Naive thymus-derived CD4-positive, alpha-beta T cell (primary cell): ENCODE measurements at regions not wholly inside any gene's neighbourhood (a gene's known extent, or its start where the extent isn't known, plus 50 kb on each side); places are given as distances from the start of the nearest gene placed in this dataset.
"Not testable (repeated sequence)": the region's sequence is repeated elsewhere in the genome, so short reads cannot be mapped to it uniquely, and the experiment has no call there.

ENCODE experiments used
- ATAC-seq: fragments of 150-1000 bp; cut with Tn5 transposase; 2 replicates; pipeline ENCODE4 v1.10.0; 2021; ENCODE audit warnings: mild to moderate bottlenecking, moderate library complexity
- CTCF ChIA-PET: fragments of 350-600 bp; sonication (Branson Sonifier 250); formaldehyde crosslinking; loops from one replicate; lab custom pipeline; 2021; ENCODE audit warnings: antibody characterized with exemption; lab: Charles Lee
- POLR2A ChIA-PET: fragments of 350-600 bp; sonication (Branson Sonifier 250); formaldehyde crosslinking; loops from one replicate; lab custom pipeline; 2021; ENCODE audit warnings: antibody characterized with exemption, inconsistent platforms; lab: Charles Lee
- DNase-seq, 9 donors: peaks; one replicate each; pipeline versions ENCODE4 v3.0.0 to v3.0.0-alpha.2; 2020 to 2022; ENCODE audit warnings: mixed read lengths in 1 of 9
- H3K27ac ChIP-seq: one replicate; pipeline ENCODE4 v1.7.0; 2013; ENCODE audit warnings: mild to moderate bottlenecking, low read depth, low read length, moderate library complexity
- H3K27me3 ChIP-seq, 2 donors: one replicate each; pipeline ENCODE4 v1.7.0; 2013; ENCODE audit warnings: low read length in 2 of 2, mild to moderate bottlenecking in 2 of 2, moderate library complexity in 2 of 2; ENCODE audit not compliant: control insufficient read depth in 2 of 2, insufficient read depth in 2 of 2
- H3K36me3 ChIP-seq, 3 experiments: 1 replicate in 2 of 3; 2 replicates in 1 of 3; pipeline ENCODE4 v1.7.0; 2013; ENCODE audit warnings: low read length in 3 of 3, mild to moderate bottlenecking in 3 of 3, moderate library complexity in 1 of 3; ENCODE audit not compliant: insufficient read depth in 3 of 3, control insufficient read depth in 2 of 3
- H3K4me1 ChIP-seq, 2 donors: one replicate each; pipeline ENCODE4 v1.7.0; 2013; ENCODE audit warnings: low read length in 2 of 2, mild to moderate bottlenecking in 2 of 2, moderate library complexity in 1 of 2; ENCODE audit not compliant: control insufficient read depth in 2 of 2, insufficient read depth in 2 of 2
- H3K4me3 ChIP-seq: 2 replicates; pipeline ENCODE4 v1.7.0; 2013; ENCODE audit warnings: mild to moderate bottlenecking, low read length
- H3K9me3 ChIP-seq, 3 experiments: 1 replicate in 2 of 3; 2 replicates in 1 of 3; pipeline ENCODE4 v1.7.0; 2013; ENCODE audit warnings: low read length in 3 of 3; ENCODE audit not compliant: control insufficient read depth in 2 of 3
- H3K27ac Mint-ChIP-seq, 9 donors: one replicate each; pipeline ENCODE4 v1.8.0; 2020 to 2022; ENCODE audit warnings: mixed read lengths in 9 of 9, mild to moderate bottlenecking in 8 of 9, moderate library complexity in 5 of 9, inconsistent platforms in 2 of 9
- H3K27me3 Mint-ChIP-seq, 5 donors: one replicate each; pipeline ENCODE4 v1.8.0; 2021 to 2022; ENCODE audit warnings: mixed read lengths in 5 of 5, mild to moderate bottlenecking in 1 of 5
- H3K36me3 Mint-ChIP-seq, 5 donors: one replicate each; pipeline ENCODE4 v1.8.0; 2020 to 2022; ENCODE audit warnings: mixed read lengths in 5 of 5, mild to moderate bottlenecking in 3 of 5, inconsistent platforms in 1 of 5
- H3K4me1 Mint-ChIP-seq, 7 donors: one replicate each; pipeline ENCODE4 v1.8.0; 2020 to 2022; ENCODE audit warnings: mixed read lengths in 7 of 7, mild to moderate bottlenecking in 3 of 7, inconsistent platforms in 1 of 7
- H3K4me3 Mint-ChIP-seq, 10 donors: one replicate each; pipeline ENCODE4 v1.8.0; 2020 to 2022; ENCODE audit warnings: mild to moderate bottlenecking in 10 of 10, mixed read lengths in 10 of 10, moderate library complexity in 6 of 10, inconsistent platforms in 2 of 10
- H3K9me3 Mint-ChIP-seq, 11 donors: one replicate each; pipeline ENCODE4 v1.8.0; 2020 to 2022; ENCODE audit warnings: mixed read lengths in 11 of 11, mild to moderate bottlenecking in 4 of 11, inconsistent platforms in 1 of 11, moderate library complexity in 1 of 11
- intact Hi-C, 2 donors: fragments of 100-400 bp; cut with micrococcal nuclease; formaldehyde crosslinking; loops; one replicate each; pipeline ENCODE4 v1.15.1; 2023

DNA sequence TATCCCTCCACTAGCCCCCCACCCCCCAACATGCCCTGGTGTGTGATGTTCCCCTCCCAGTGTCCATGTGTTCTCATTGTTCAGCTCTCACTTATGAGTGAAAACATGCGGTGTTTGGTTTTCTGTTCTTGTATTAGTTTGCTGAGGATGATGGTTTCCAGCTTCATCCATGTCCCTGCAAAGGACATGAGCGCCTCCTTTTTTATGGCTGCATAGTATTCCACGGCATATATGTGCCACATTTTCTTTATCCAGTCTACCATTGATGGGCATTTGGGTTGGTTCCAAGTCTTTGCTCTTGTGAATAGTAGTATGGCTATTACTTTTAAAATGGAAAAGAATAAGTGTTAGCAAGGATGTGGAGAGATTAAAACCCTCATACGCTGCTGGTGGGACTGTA lies 50.8 kb upstream of the FAM171A1 start:
- H3K36me3 ChIP-seq, H3K9me3 Mint-ChIP-seq, intact Hi-C loops, H3K36me3 Mint-ChIP-seq, H3K4me1 Mint-ChIP-seq, H3K27ac Mint-ChIP-seq, H3K27me3 ChIP-seq, ATAC-seq, H3K27ac ChIP-seq, H3K4me3 ChIP-seq, CTCF ChIA-PET, DNase-seq, H3K4me3 Mint-ChIP-seq, H3K4me1 ChIP-seq, H3K9me3 ChIP-seq, POLR2A ChIA-PET: not testable (repeated sequence)
- peaks cover 0 to 34% (median 11%) of the 10 kb centered on the region in 5 donors for H3K27me3 Mint-ChIP-seq
